Lung microvascular endothelial cell (primary cell): ENCODE measurements at regions not wholly inside any gene's neighbourhood (a gene's known extent, or its start where the extent isn't known, plus 50 kb on each side); places are given as distances from the start of the nearest gene placed in this dataset.

Source experiments
- DNase-seq, 2 donors: peaks; one replicate each; pipeline versions ENCODE4 v3.0.0 to v3.0.0-alpha.2; 2010; ENCODE audit warnings: low read depth in 2 of 2

- peak in 1 of 2 donors; percentile 70 for DNase-seq
Measured at GRCh38 chr14:85235868-85236267, 294.1 kb upstream of the FLRT2 start.

GRCh38 chr14:85236296-85236695, 293.6 kb upstream of the FLRT2 start:
- no peak for DNase-seq

GRCh38 chr14:85239791-85240190, 290.2 kb upstream of the FLRT2 start:
- no peak for DNase-seq

GRCh38 chr14:85241022-85241855, 288.7 kb upstream of the FLRT2 start:
- DNase-seq: peak; percentile 7 to 53

- no peak for DNase-seq
Measured at GRCh38 chr14:85242666-85243065, 287.3 kb upstream of the FLRT2 start.

- DNase-seq: no peak
Measured at GRCh38 chr14:85243321-85243720, 286.6 kb upstream of the FLRT2 start.

GRCh38 chr14:85247071-85247470, 282.9 kb upstream of the FLRT2 start:
- no peak for DNase-seq

- DNase-seq: peak in 1 of 2 donors; percentile 13
Measured at GRCh38 chr14:85248881-85249635, 280.9 kb upstream of the FLRT2 start.

- DNase-seq: peak; percentile 92
Measured at GRCh38 chr14:85250414-85251189, 279.3 kb upstream of the FLRT2 start.

GRCh38 chr14:85252011-85252410, 277.9 kb upstream of the FLRT2 start:
- DNase-seq: peak; percentile 65 to 81

- DNase-seq: no peak
Measured at GRCh38 chr14:85254711-85255110, 275.2 kb upstream of the FLRT2 start.

GRCh38 chr14:85257287-85257686, 272.7 kb upstream of the FLRT2 start:
- DNase-seq: no peak

GRCh38 chr14:85263916-85264675, 265.8 kb upstream of the FLRT2 start:
- DNase-seq: no peak

- DNase-seq: peak; percentile 75 to 92
Measured at GRCh38 chr14:85273099-85273677, 256.8 kb upstream of the FLRT2 start.

GRCh38 chr14:85273952-85274351, 256.0 kb upstream of the FLRT2 start:
- peak in 1 of 2 donors; percentile 7 for DNase-seq

GRCh38 chr14:85276161-85276978, 253.6 kb upstream of the FLRT2 start:
- DNase-seq: no peak

GRCh38 chr14:85276979-85277228, 253.0 kb upstream of the FLRT2 start:
- DNase-seq: no peak

- DNase-seq: no peak
Measured at GRCh38 chr14:85279407-85279806, 250.5 kb upstream of the FLRT2 start.

- peak in 1 of 2 donors; percentile 71 for DNase-seq
Measured at GRCh38 chr14:85280074-85280473, 249.9 kb upstream of the FLRT2 start.

GRCh38 chr14:85281921-85282320, 248.0 kb upstream of the FLRT2 start:
- DNase-seq: peak in 1 of 2 donors; percentile 41
